SK-N-SH treated with all-trans-retinoic acid at 6 μM for 48 hours (cell line): ENCODE measurements at regions not wholly inside any gene's neighbourhood (a gene's known extent, or its start where the extent isn't known, plus 50 kb on each side); places are given as distances from the start of the nearest gene placed in this dataset.
"Not testable (repeated sequence)": the region's sequence is repeated elsewhere in the genome, so short reads cannot be mapped to it uniquely, and the experiment has no call there.

Source experiments
- ATAC-seq: fragments of 200-7000 bp; cut with Tn5 transposase; 3 replicates; pipeline ENCODE4 v1.9.1; 2020; ENCODE audit warnings: mild to moderate bottlenecking, moderate library complexity
- ARNTL ChIP-seq: fragments of 450-650 bp; formaldehyde crosslinking; IDR thresholded peaks from 2 replicates; pipeline ENCODE4 v1.5.0; 2020; ENCODE audit warnings: low read depth, mild to moderate bottlenecking, moderate library complexity, borderline replicate concordance
- BACH2 ChIP-seq: fragments of 250-450 bp; sonication (Bioruptor Pico); IDR thresholded peaks from 2 replicates; pipeline ENCODE4 v1.9.0; 2021; ENCODE audit warnings: mild to moderate bottlenecking, borderline replicate concordance
- CREB5 ChIP-seq: fragments of 250-450 bp; sonication (Bioruptor Pico); IDR thresholded peaks from 2 replicates; pipeline ENCODE4 v1.5.1; 2020; ENCODE audit warnings: low read depth, mild to moderate bottlenecking, moderate library complexity
- CSDC2 ChIP-seq: fragments of 250-450 bp; sonication (Bioruptor Pico); IDR thresholded peaks from 2 replicates; pipeline ENCODE4 v1.5.0; 2020; ENCODE audit warnings: mild to moderate bottlenecking, moderate library complexity
- CSRNP3 ChIP-seq: fragments of 250-450 bp; sonication (Bioruptor Pico); IDR thresholded peaks from 2 replicates; pipeline ENCODE4 v1.5.1; 2021; ENCODE audit warnings: mild to moderate bottlenecking, moderate library complexity
- ESRRG ChIP-seq: fragments of 250-450 bp; sonication (Bioruptor Pico); IDR thresholded peaks from 2 replicates; pipeline ENCODE4 v1.6.1; 2021; ENCODE audit warnings: mild to moderate bottlenecking
- GLIS3 ChIP-seq: fragments of 250-450 bp; sonication (Bioruptor Pico); IDR thresholded peaks from 2 replicates; pipeline ENCODE4 v1.5.0; 2020; ENCODE audit warnings: mild to moderate bottlenecking, moderate library complexity
- ISL1 ChIP-seq: fragments of 250-450 bp; sonication (Bioruptor Pico); IDR thresholded peaks from 2 replicates; pipeline ENCODE4 v2.1.2; 2022; ENCODE audit warnings: mild to moderate bottlenecking, moderate library complexity
- OSR1 ChIP-seq: fragments of 250-450 bp; sonication (Bioruptor Pico); IDR thresholded peaks from 2 replicates; pipeline ENCODE4 v1.8.0; 2022; ENCODE audit warnings: moderate library complexity, mild to moderate bottlenecking, inconsistent platforms
- PATZ1 ChIP-seq: fragments of 250-450 bp; sonication (Bioruptor Pico); IDR thresholded peaks from 2 replicates; pipeline ENCODE4 v1.8.0; 2020; ENCODE audit warnings: mild to moderate bottlenecking, moderate library complexity, borderline replicate concordance
- PPARA ChIP-seq: fragments of 250-450 bp; sonication (Bioruptor Pico); IDR thresholded peaks from 2 replicates; pipeline ENCODE4 v1.5.0; 2020; ENCODE audit warnings: mild to moderate bottlenecking, borderline replicate concordance
- RARB ChIP-seq: fragments of 250-450 bp; sonication (Bioruptor Pico); IDR thresholded peaks from 2 replicates; pipeline ENCODE4 v1.8.0; 2021; ENCODE audit warnings: mild to moderate bottlenecking, moderate library complexity
- SNAI2 ChIP-seq: fragments of 250-450 bp; sonication (Bioruptor Pico); IDR thresholded peaks from 2 replicates; pipeline ENCODE4 v1.5.0; 2020; ENCODE audit warnings: mild to moderate bottlenecking, moderate library complexity
- TOX ChIP-seq: fragments of 250-450 bp; sonication (Bioruptor Pico); IDR thresholded peaks from 2 replicates; pipeline ENCODE4 v1.8.0; 2021; ENCODE audit warnings: mild to moderate bottlenecking, moderate library complexity, borderline replicate concordance
- TSHZ2 ChIP-seq: fragments of 250-450 bp; sonication (Bioruptor Pico); IDR thresholded peaks from 2 replicates; pipeline ENCODE4 v1.5.0; 2020; ENCODE audit warnings: mild to moderate bottlenecking, moderate library complexity
- ZC3H10 ChIP-seq: fragments of 250-450 bp; sonication (Bioruptor Pico); IDR thresholded peaks from 2 replicates; pipeline ENCODE4 v1.5.1; 2021; ENCODE audit warnings: mild to moderate bottlenecking, moderate library complexity
- ZFP3 ChIP-seq: fragments of 250-450 bp; sonication (Bioruptor Pico); IDR thresholded peaks from 2 replicates; pipeline ENCODE4 v1.5.0; 2020; ENCODE audit warnings: mild to moderate bottlenecking, moderate library complexity
- ZFP30 ChIP-seq: fragments of 450-650 bp; formaldehyde crosslinking; IDR thresholded peaks from 2 replicates; pipeline ENCODE4 v1.5.0; 2022; ENCODE audit warnings: mild to moderate bottlenecking, moderate library complexity
- ZNF565 ChIP-seq: fragments of 450-650 bp; formaldehyde crosslinking; conservative IDR thresholded peaks from 2 replicates; pipeline ENCODE4 v1.5.0; 2020; ENCODE audit warnings: low read depth, mild to moderate bottlenecking, moderate library complexity
- ZNF70 ChIP-seq: fragments of 450-650 bp; formaldehyde crosslinking; IDR thresholded peaks from 2 replicates; pipeline ENCODE4 v1.5.0; 2020; ENCODE audit warnings: mild to moderate bottlenecking, moderate library complexity
- ZNF8 ChIP-seq: fragments of 450-650 bp; formaldehyde crosslinking; IDR thresholded peaks from 2 replicates; pipeline ENCODE4 v1.5.0; 2020; ENCODE audit warnings: mild to moderate bottlenecking, moderate library complexity

GRCh38 chr6:113246186-113246585 lies 611.0 kb upstream of the MARCKS start:
- TF ChIP-seq PPARA (no peak), PATZ1 (CRISPR knock-in tag) (no peak), BACH2 (CRISPR knock-in tag) (no peak), CSDC2 (no peak), ARNTL (CRISPR knock-in tag) (no peak), ZNF70 (CRISPR knock-in tag) (no peak), TOX (CRISPR knock-in tag) (no peak), OSR1 (CRISPR knock-in tag) (no peak), ZNF8 (CRISPR knock-in tag) (no peak)
- no peak for ATAC-seq

- TF ChIP-seq ZC3H10 (CRISPR knock-in tag) = no peak
- no peak for TF ChIP-seq ZFP30 (CRISPR knock-in tag)
- no peak for TF ChIP-seq CSRNP3
- TF ChIP-seq CREB5 = no peak
- TF ChIP-seq TOX (CRISPR knock-in tag) = no peak
- TF ChIP-seq BACH2 (CRISPR knock-in tag) = no peak
- ATAC-seq = no peak
Measured at GRCh38 chr6:113248532-113248931, 608.6 kb upstream of the MARCKS start.

- TF ChIP-seq ZNF8 (CRISPR knock-in tag) = peak; percentile 78
- ATAC-seq = not testable (repeated sequence)
Measured at GRCh38 chr6:113254194-113254593, 603.0 kb upstream of the MARCKS start.

GRCh38 chr6:113258771-113259170 lies 598.4 kb upstream of the MARCKS start:
- TF ChIP-seq OSR1 (CRISPR knock-in tag) (no peak), ZFP30 (CRISPR knock-in tag) (no peak), PATZ1 (CRISPR knock-in tag) (no peak), GLIS3 (CRISPR knock-in tag) (no peak), ZC3H10 (CRISPR knock-in tag) (no peak), CSDC2 (no peak), ESRRG (CRISPR knock-in tag) (no peak), SNAI2 (CRISPR knock-in tag) (no peak), ISL1 (CRISPR knock-in tag) (no peak), ZFP3 (CRISPR knock-in tag) (no peak), ARNTL (CRISPR knock-in tag) (no peak), TSHZ2 (CRISPR knock-in tag) (no peak), RARB (CRISPR knock-in tag) (no peak), ZNF565 (CRISPR knock-in tag) (no peak), ZNF70 (CRISPR knock-in tag) (no peak)
- ATAC-seq = peak; percentile 35; the same call in 1 of the 3 replicates
